ENCODE measurements at regions not wholly inside any gene's neighbourhood (a gene's known extent, or its start where the extent isn't known, plus 50 kb on each side); places are given as distances from the start of the nearest gene placed in this dataset.

- DNase-seq (ENCODE audit: low read depth in 1 of 2, low spot score in 1 of 2): no peak
These were observed 158.2 kb upstream of the PPP2R2B start for GRCh38 chr5:147036691-147037245.

- no peak for DNase-seq (ENCODE audit: low read depth in 1 of 2, low spot score in 1 of 2)
These were observed 159.1 kb upstream of the PPP2R2B start for GRCh38 chr5:147037515-147038205.

- no peak for DNase-seq (ENCODE audit: low read depth in 1 of 2, low spot score in 1 of 2)
These were observed 162.3 kb upstream of the PPP2R2B start for GRCh38 chr5:147040856-147041255.

- DNase-seq (ENCODE audit: low read depth in 1 of 2, low spot score in 1 of 2): no peak
These were observed 166.2 kb upstream of the PPP2R2B start for GRCh38 chr5:147044572-147045273.

GRCh38 chr5:147045290-147045689, 166.7 kb upstream of the PPP2R2B start:
- no peak for DNase-seq (ENCODE audit: low read depth in 1 of 2, low spot score in 1 of 2)

- DNase-seq (ENCODE audit: low read depth in 1 of 2, low spot score in 1 of 2): no peak
These were observed 167.7 kb upstream of the PPP2R2B start for GRCh38 chr5:147046281-147046680.

- no peak for DNase-seq (ENCODE audit: low read depth in 1 of 2, low spot score in 1 of 2)
These were observed 168.3 kb upstream of the PPP2R2B start for GRCh38 chr5:147046894-147047293.

- no peak for DNase-seq (ENCODE audit: low read depth in 1 of 2, low spot score in 1 of 2)
These were observed 171.2 kb upstream of the PPP2R2B start for GRCh38 chr5:147049764-147050163.

GRCh38 chr5:147050172-147050571, 171.6 kb upstream of the PPP2R2B start:
- DNase-seq (ENCODE audit: low read depth in 1 of 2, low spot score in 1 of 2): no peak

GRCh38 chr5:147051193-147051592, 172.6 kb upstream of the PPP2R2B start:
- no peak for DNase-seq (ENCODE audit: low read depth in 1 of 2, low spot score in 1 of 2)

- DNase-seq (ENCODE audit: low read depth in 1 of 2, low spot score in 1 of 2): no peak
These were observed 174.0 kb upstream of the PPP2R2B start for GRCh38 chr5:147052519-147052918.

- DNase-seq (ENCODE audit: low read depth in 1 of 2, low spot score in 1 of 2): no peak
These were observed 176.7 kb upstream of the PPP2R2B start for GRCh38 chr5:147055089-147055826.

GRCh38 chr5:147055850-147056566, 177.5 kb upstream of the PPP2R2B start:
- DNase-seq (ENCODE audit: low read depth in 1 of 2, low spot score in 1 of 2): no peak

GRCh38 chr5:147057051-147057450, 177.8 kb upstream of the STK32A start:
- no peak for DNase-seq (ENCODE audit: low read depth in 1 of 2, low spot score in 1 of 2)

GRCh38 chr5:147061431-147061830, 173.4 kb upstream of the STK32A start:
- no peak for DNase-seq (ENCODE audit: low read depth in 1 of 2, low spot score in 1 of 2)

- DNase-seq (ENCODE audit: low read depth in 1 of 2, low spot score in 1 of 2): no peak
These were observed 172.4 kb upstream of the STK32A start for GRCh38 chr5:147062427-147062826.

- no peak for DNase-seq (ENCODE audit: low read depth in 1 of 2, low spot score in 1 of 2)
These were observed 170.9 kb upstream of the STK32A start for GRCh38 chr5:147063943-147064342.

GRCh38 chr5:147065071-147065470, 169.8 kb upstream of the STK32A start:
- no peak for DNase-seq (ENCODE audit: low read depth in 1 of 2, low spot score in 1 of 2)

GRCh38 chr5:147068998-147069397, 165.8 kb upstream of the STK32A start:
- no peak for DNase-seq (ENCODE audit: low read depth in 1 of 2, low spot score in 1 of 2)

GRCh38 chr5:147072622-147073021, 162.2 kb upstream of the STK32A start:
- DNase-seq (ENCODE audit: low read depth in 1 of 2, low spot score in 1 of 2): no peak

- DNase-seq (ENCODE audit: low read depth in 1 of 2, low spot score in 1 of 2): no peak
These were observed 161.7 kb upstream of the STK32A start for GRCh38 chr5:147073098-147073497.

All from activated T-helper 1 cell treated with anti-CD3 and anti-CD28 coated beads, Interleukin-2, amount 50 U/mL, for 16 hours (primary cell).